OCI-LY3 (cell line): ENCODE measurements at regions not wholly inside any gene's neighbourhood (a gene's known extent, or its start where the extent isn't known, plus 50 kb on each side); places are given as distances from the start of the nearest gene placed in this dataset.

Source experiments
- H2AFZ ChIP-seq: fragments of 200-600, 300-600 bp; shearing (Covaris generic); 2 replicates; pipeline ENCODE4 v1.6.0; 2014; ENCODE audit warnings: antibody characterized with exemption, low read depth, low read length
- H3K27ac ChIP-seq: fragments of 200-600, 300-600 bp; sonication (generic); 2 replicates; pipeline ENCODE4 v1.5.1; 2014; ENCODE audit warnings: mild to moderate bottlenecking, low read length, moderate library complexity, mixed read lengths
- H3K27me3 ChIP-seq: fragments of 200-600, 300-600 bp; sonication (generic); 2 replicates; pipeline ENCODE4 v1.6.1; 2014; ENCODE audit warnings: low read depth, low read length, mixed read lengths
- H3K36me3 ChIP-seq: fragments of 200-600, 300-600 bp; sonication (generic); replicated peaks from 2 replicates; pipeline ENCODE3; 2014; ENCODE audit warnings: low read depth, low read length, mixed read lengths
- H3K4me1 ChIP-seq: fragments of 300-600, 200-600 bp; sonication (generic); 2 replicates; pipeline ENCODE4 v1.6.1; 2014; ENCODE audit warnings: low read length, mixed read lengths
- H3K4me2 ChIP-seq: fragments of 200-600, 300-600 bp; sonication (generic); 2 replicates; pipeline ENCODE4 v1.6.1; 2014; ENCODE audit warnings: low read length, mixed read lengths
- H3K4me3 ChIP-seq: fragments of 300-600, 200-600 bp; sonication (generic); 2 replicates; pipeline ENCODE4 v1.5.1; 2014; ENCODE audit warnings: antibody characterized with exemption, mild to moderate bottlenecking, low read length, moderate library complexity
- H3K79me2 ChIP-seq: fragments of 300-600, 200-600 bp; shearing (Covaris generic); 2 replicates; pipeline ENCODE4 v1.6.1; 2014; ENCODE audit warnings: mild to moderate bottlenecking, low read length, mixed read lengths
- H3K9ac ChIP-seq: fragments of 300-600, 200-600 bp; shearing (Covaris generic); 2 replicates; pipeline ENCODE4 v1.6.0; 2014; ENCODE audit warnings: mild to moderate bottlenecking, low read length, moderate library complexity
- H3K9me3 ChIP-seq: fragments of 200-600, 300-600 bp; shearing (Covaris generic); 2 replicates; pipeline ENCODE4 v1.6.1; 2014; ENCODE audit warnings: low read length, mixed read lengths; ENCODE audit not compliant: insufficient read depth
- H4K20me1 ChIP-seq: fragments of 200-600, 300-600 bp; sonication (generic); 2 replicates; pipeline ENCODE4 v1.6.1; 2016; ENCODE audit warnings: low read length, mixed read lengths; ENCODE audit not compliant: insufficient read depth
- EZH2phosphoT487 ChIP-seq: fragments of 200-600 bp; shearing (Covaris generic); IDR thresholded peaks from 2 replicates; pipeline ENCODE4 v1.6.1; 2018; ENCODE audit warnings: antibody characterized with exemption, mixed run types, low read depth
- TF ChIP-seq, protein P1 (sequence below): fragments of 200-600, 300-600 bp; sonication (generic); IDR thresholded peaks from 2 replicates; pipeline ENCODE4 v1.5.1; 2014; ENCODE audit warnings: antibody characterized with exemption, low read length, low read depth

DNA sequence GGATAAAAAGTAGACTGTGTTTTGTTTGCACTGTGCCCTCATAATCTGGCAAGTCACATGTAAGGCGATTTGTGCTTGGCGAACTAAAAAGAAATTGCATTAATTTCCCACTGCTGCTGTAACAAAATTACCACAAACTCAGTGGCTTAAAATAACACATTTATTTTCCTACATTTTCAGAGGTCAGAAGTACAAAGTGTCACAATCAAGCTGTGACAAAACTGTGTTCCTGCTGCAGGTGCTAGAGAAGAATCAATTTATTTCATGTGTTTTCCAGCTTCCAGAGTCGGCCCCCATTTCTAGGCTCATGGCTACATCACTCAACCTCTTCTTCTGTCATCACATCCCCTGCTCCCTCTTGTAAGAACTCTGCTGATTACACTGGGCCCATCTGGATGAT, 158.6 kb upstream of the UFM1 start:
- no peak overlapping the region for H2AFZ ChIP-seq
- no peaks in the 10 kb centered on the region for H3K4me1 ChIP-seq
- H4K20me1 ChIP-seq = no peaks in the 10 kb centered on the region
- no peak overlapping the region for H3K4me2 ChIP-seq
- TF ChIP-seq, protein P1, sequence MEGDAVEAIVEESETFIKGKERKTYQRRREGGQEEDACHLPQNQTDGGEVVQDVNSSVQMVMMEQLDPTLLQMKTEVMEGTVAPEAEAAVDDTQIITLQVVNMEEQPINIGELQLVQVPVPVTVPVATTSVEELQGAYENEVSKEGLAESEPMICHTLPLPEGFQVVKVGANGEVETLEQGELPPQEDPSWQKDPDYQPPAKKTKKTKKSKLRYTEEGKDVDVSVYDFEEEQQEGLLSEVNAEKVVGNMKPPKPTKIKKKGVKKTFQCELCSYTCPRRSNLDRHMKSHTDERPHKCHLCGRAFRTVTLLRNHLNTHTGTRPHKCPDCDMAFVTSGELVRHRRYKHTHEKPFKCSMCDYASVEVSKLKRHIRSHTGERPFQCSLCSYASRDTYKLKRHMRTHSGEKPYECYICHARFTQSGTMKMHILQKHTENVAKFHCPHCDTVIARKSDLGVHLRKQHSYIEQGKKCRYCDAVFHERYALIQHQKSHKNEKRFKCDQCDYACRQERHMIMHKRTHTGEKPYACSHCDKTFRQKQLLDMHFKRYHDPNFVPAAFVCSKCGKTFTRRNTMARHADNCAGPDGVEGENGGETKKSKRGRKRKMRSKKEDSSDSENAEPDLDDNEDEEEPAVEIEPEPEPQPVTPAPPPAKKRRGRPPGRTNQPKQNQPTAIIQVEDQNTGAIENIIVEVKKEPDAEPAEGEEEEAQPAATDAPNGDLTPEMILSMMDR = no peak
- TF ChIP-seq EZH2phosphoT487 = no peak
- H3K27me3 ChIP-seq = no peaks in the 10 kb centered on the region
- H3K79me2 ChIP-seq = no peaks in the 10 kb centered on the region
- H3K36me3 ChIP-seq = no peaks in the 10 kb centered on the region
- no peak overlapping the region for H3K4me3 ChIP-seq
- H3K9ac ChIP-seq = no peak overlapping the region
- H3K9me3 ChIP-seq = no peaks in the 10 kb centered on the region
- no peak overlapping the region for H3K27ac ChIP-seq

GRCh38 chr13:38180670-38181069, 169.0 kb upstream of the UFM1 start:
- no peaks in the 10 kb centered on the region; the same call in 1 of the 2 replicates for H3K4me1 ChIP-seq
- 0 out of 2 replicates have a peak overlapping the region, but pooled peaks have one; percentile 2 for H3K9ac ChIP-seq
- no peaks in the 10 kb centered on the region for H3K79me2 ChIP-seq
- peak overlapping the region; percentile 52 for H3K4me3 ChIP-seq
- peak overlapping the region; percentile 88 for H2AFZ ChIP-seq
- no peaks in the 10 kb centered on the region for H3K9me3 ChIP-seq
- H3K27ac ChIP-seq = no peak overlapping the region
- H3K27me3 ChIP-seq = no peaks in the 10 kb centered on the region
- H3K4me2 ChIP-seq = peak overlapping the region; percentile 44
- TF ChIP-seq, protein P1 = no peak
- no peak for TF ChIP-seq EZH2phosphoT487
- H4K20me1 ChIP-seq = no peaks in the 10 kb centered on the region
- H3K36me3 ChIP-seq = no peaks in the 10 kb centered on the region

GRCh38 chr13:38180126-38180525, 169.5 kb upstream of the UFM1 start:
- no peak overlapping the region for H3K27ac ChIP-seq
- TF ChIP-seq, protein P1 = no peak
- no peak for TF ChIP-seq EZH2phosphoT487
- no peaks in the 10 kb centered on the region for H4K20me1 ChIP-seq
- H3K79me2 ChIP-seq = no peaks in the 10 kb centered on the region
- H3K4me2 ChIP-seq = peak overlapping the region; percentile 44
- H3K36me3 ChIP-seq = no peaks in the 10 kb centered on the region
- H2AFZ ChIP-seq = peak overlapping the region; percentile 88
- no peak overlapping the region for H3K4me3 ChIP-seq
- no peaks in the 10 kb centered on the region for H3K9me3 ChIP-seq
- no peaks in the 10 kb centered on the region for H3K27me3 ChIP-seq
- H3K4me1 ChIP-seq = no peaks in the 10 kb centered on the region; the same call in 1 of the 2 replicates
- H3K9ac ChIP-seq = no peak overlapping the region

DNA sequence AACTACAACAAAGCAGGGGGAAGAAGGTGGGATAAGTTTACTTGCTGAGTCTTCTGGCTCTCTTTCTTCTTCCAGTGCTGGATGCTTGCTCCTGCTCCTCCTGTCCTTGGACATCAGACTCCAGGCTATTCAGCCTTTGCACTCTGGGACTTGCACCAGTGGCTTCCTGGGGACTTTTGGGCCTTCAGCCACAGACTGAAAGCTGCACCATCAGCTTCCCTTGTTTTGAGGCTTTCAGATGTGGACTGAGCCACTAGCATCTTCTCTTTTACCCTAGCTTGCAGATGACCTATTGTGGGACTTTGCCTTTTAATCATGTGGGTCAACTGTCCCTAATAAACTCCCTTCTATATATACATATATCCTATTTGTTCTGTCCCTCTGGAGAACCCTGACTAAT, 173.0 kb upstream of the UFM1 start:
- Histone ChIP-seq H3K9me3 (no peaks in the 10 kb centered on the region), H3K4me1 (no peaks in the 10 kb centered on the region; the same call in 1 of the 2 replicates), H3K27ac (no peak overlapping the region), H3K9ac (no peak overlapping the region), H3K27me3 (no peaks in the 10 kb centered on the region), H2AFZ (no peak overlapping the region), H3K36me3 (no peaks in the 10 kb centered on the region), H3K4me2 (no peak overlapping the region), H3K4me3 (no peak overlapping the region), H3K79me2 (no peaks in the 10 kb centered on the region), H4K20me1 (no peaks in the 10 kb centered on the region)
- no peak for TF ChIP-seq EZH2phosphoT487
- TF ChIP-seq, protein P1 = no peak
